Lower leg skin (tissue), 3 donors: ENCODE measurements at regions not wholly inside any gene's neighbourhood (a gene's known extent, or its start where the extent isn't known, plus 50 kb on each side); places are given as distances from the start of the nearest gene placed in this dataset.

Experiments
- POLR2A ChIP-seq, 2 donors: fragments of 450-650 bp; IDR thresholded peaks; one replicate each; pipeline ENCODE4 v1.6.1; 2016 to 2017; ENCODE audit warnings: antibody characterized with exemption in 2 of 2, mild to moderate bottlenecking in 1 of 2, moderate library complexity in 1 of 2
- TF ChIP-seq, protein P1 (sequence below), 3 donors: fragments of 450-650 bp; IDR thresholded peaks; one replicate each; pipeline ENCODE4 v1.5.1; 2016; ENCODE audit warnings: antibody characterized with exemption in 3 of 3, mild to moderate bottlenecking in 3 of 3, moderate library complexity in 2 of 3

DNA sequence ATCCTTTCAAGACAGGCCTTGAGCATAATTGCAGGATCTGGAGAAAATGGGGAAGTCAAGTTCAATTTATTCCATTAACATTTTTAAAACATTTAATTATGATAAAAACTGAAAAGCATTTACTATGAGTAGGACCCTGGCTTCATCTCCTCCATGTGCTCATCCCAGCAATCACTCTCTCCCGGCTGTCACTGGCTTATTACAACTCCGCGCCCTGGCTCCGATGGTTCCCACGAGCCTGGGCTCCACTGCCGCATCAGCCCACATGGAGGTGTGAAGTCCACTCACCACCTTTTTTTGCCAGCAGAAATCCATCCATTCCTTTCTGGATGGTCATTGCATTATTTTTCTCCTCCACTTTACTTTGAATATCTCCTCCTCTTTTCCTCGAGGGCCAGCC, 194.4 kb downstream of the EMP1 start:
- TF ChIP-seq, protein P1, sequence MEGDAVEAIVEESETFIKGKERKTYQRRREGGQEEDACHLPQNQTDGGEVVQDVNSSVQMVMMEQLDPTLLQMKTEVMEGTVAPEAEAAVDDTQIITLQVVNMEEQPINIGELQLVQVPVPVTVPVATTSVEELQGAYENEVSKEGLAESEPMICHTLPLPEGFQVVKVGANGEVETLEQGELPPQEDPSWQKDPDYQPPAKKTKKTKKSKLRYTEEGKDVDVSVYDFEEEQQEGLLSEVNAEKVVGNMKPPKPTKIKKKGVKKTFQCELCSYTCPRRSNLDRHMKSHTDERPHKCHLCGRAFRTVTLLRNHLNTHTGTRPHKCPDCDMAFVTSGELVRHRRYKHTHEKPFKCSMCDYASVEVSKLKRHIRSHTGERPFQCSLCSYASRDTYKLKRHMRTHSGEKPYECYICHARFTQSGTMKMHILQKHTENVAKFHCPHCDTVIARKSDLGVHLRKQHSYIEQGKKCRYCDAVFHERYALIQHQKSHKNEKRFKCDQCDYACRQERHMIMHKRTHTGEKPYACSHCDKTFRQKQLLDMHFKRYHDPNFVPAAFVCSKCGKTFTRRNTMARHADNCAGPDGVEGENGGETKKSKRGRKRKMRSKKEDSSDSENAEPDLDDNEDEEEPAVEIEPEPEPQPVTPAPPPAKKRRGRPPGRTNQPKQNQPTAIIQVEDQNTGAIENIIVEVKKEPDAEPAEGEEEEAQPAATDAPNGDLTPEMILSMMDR (IDR thresholded peaks at IDR 0.05) = no peak
- no peak for TF ChIP-seq POLR2A (IDR thresholded peaks at IDR 0.05)
